ENCODE measurements at regions not wholly inside any gene's neighbourhood (a gene's known extent, or its start where the extent isn't known, plus 50 kb on each side); places are given as distances from the start of the nearest gene placed in this dataset.

GRCh38 chr10:61592581-61592980 is 70.1 kb upstream of the CABCOCO1 start (continued):
- TF ChIP-seq, protein P1, sequence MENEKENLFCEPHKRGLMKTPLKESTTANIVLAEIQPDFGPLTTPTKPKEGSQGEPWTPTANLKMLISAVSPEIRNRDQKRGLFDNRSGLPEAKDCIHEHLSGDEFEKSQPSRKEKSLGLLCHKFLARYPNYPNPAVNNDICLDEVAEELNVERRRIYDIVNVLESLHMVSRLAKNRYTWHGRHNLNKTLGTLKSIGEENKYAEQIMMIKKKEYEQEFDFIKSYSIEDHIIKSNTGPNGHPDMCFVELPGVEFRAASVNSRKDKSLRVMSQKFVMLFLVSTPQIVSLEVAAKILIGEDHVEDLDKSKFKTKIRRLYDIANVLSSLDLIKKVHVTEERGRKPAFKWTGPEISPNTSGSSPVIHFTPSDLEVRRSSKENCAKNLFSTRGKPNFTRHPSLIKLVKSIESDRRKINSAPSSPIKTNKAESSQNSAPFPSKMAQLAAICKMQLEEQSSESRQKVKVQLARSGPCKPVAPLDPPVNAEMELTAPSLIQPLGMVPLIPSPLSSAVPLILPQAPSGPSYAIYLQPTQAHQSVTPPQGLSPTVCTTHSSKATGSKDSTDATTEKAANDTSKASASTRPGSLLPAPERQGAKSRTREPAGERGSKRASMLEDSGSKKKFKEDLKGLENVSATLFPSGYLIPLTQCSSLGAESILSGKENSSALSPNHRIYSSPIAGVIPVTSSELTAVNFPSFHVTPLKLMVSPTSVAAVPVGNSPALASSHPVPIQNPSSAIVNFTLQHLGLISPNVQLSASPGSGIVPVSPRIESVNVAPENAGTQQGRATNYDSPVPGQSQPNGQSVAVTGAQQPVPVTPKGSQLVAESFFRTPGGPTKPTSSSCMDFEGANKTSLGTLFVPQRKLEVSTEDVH (IDR thresholded peaks at IDR 0.05; ENCODE audit: low read depth, partially characterized antibody): no peak
- TF ChIP-seq MEF2D (tag; conservative IDR thresholded peaks at IDR 0.05; ENCODE audit: low read depth) (no peak), RAD21 (CRISPR knock-in tag; conservative IDR thresholded peaks at IDR 0.05 in 1 of 2, IDR thresholded peaks at IDR 0.05 in 1 of 2) (peak; percentile 77 to 92), ZNF551 (CRISPR knock-in tag; IDR thresholded peaks at IDR 0.05) (no peak), SP1 (CRISPR knock-in tag; IDR thresholded peaks at IDR 0.05) (no peak), ZNF717 (CRISPR knock-in tag; IDR thresholded peaks at IDR 0.05) (no peak), CBFA2T3 (IDR thresholded peaks at IDR 0.05) (no peak), CREBBP (IDR thresholded peaks at IDR 0.05; ENCODE audit: low read depth, low read length) (no peak), CBX3 (IDR thresholded peaks at IDR 0.05; ENCODE audit: borderline replicate concordance in 1 of 2, low read length in 2 of 2) (0 out of 3 replicates have a peak, but pooled peaks of 1 of the 2 experiments have one; percentile 32), HSF4 (CRISPR knock-in tag; IDR thresholded peaks at IDR 0.05; ENCODE audit: borderline replicate concordance) (no peak), ZNF41 (CRISPR knock-in tag; conservative IDR thresholded peaks at IDR 0.05) (no peak), SMC3 (conservative IDR thresholded peaks at IDR 0.05; ENCODE audit: insufficient read depth, low read depth, low read length) (peak; percentile 78), SMARCA5 (IDR thresholded peaks at IDR 0.05) (no peak), NFYB (IDR thresholded peaks at IDR 0.05; ENCODE audit: extremely low read depth, insufficient read length) (no peak), FIP1L1 (IDR thresholded peaks at IDR 0.05; ENCODE audit: low read depth, low read length, poor library complexity, severe bottlenecking) (no peak), DEAF1 (CRISPR knock-in tag; IDR thresholded peaks at IDR 0.05) (peak; percentile 65)
- TF ChIP-seq, protein P2, sequence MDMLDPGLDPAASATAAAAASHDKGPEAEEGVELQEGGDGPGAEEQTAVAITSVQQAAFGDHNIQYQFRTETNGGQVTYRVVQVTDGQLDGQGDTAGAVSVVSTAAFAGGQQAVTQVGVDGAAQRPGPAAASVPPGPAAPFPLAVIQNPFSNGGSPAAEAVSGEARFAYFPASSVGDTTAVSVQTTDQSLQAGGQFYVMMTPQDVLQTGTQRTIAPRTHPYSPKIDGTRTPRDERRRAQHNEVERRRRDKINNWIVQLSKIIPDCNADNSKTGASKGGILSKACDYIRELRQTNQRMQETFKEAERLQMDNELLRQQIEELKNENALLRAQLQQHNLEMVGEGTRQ (CRISPR knock-in tag; IDR thresholded peaks at IDR 0.05): no peak
- TF ChIP-seq, protein P3, sequence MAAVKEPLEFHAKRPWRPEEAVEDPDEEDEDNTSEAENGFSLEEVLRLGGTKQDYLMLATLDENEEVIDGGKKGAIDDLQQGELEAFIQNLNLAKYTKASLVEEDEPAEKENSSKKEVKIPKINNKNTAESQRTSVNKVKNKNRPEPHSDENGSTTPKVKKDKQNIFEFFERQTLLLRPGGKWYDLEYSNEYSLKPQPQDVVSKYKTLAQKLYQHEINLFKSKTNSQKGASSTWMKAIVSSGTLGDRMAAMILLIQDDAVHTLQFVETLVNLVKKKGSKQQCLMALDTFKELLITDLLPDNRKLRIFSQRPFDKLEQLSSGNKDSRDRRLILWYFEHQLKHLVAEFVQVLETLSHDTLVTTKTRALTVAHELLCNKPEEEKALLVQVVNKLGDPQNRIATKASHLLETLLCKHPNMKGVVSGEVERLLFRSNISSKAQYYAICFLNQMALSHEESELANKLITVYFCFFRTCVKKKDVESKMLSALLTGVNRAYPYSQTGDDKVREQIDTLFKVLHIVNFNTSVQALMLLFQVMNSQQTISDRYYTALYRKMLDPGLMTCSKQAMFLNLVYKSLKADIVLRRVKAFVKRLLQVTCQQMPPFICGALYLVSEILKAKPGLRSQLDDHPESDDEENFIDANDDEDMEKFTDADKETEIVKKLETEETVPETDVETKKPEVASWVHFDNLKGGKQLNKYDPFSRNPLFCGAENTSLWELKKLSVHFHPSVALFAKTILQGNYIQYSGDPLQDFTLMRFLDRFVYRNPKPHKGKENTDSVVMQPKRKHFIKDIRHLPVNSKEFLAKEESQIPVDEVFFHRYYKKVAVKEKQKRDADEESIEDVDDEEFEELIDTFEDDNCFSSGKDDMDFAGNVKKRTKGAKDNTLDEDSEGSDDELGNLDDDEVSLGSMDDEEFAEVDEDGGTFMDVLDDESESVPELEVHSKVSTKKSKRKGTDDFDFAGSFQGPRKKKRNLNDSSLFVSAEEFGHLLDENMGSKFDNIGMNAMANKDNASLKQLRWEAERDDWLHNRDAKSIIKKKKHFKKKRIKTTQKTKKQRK (IDR thresholded peaks at IDR 0.05; ENCODE audit: borderline replicate concordance, low read depth, low read length): no peak

Data from K562 (cell line).